ENCODE measurements at regions not wholly inside any gene's neighbourhood (a gene's known extent, or its start where the extent isn't known, plus 50 kb on each side); places are given as distances from the start of the nearest gene placed in this dataset.

DNA sequence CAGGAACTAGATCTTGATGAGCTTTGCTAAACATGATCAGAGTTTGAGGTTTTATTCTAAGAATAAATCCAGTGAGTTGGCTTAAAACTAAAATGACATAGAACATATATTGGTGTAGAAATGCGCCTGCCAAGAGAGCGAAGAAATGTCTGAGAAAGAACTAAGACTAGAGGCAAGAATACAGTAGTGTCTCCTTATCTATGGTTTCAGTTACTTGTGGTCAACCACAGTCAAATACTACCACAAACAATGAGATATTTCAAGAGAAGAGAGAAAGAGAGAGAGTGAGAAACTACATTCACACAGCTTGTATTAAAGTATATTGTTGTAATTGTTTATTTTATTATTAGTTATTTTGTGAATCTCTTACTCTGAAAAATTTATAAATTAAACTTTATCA is 254.4 kb upstream of the CDH10 start:
- Mint-ChIP-seq H3K4me1 (ENCODE audit: low read depth) (no peaks in the 10 kb centered on the region), H3K27ac (no peak overlapping the region), H3K27me3 (no peaks in the 10 kb centered on the region), H3K4me3 (no peak overlapping the region), H3K36me3 (ENCODE audit: low read depth) (no peaks in the 10 kb centered on the region), H3K9me3 (peaks cover 9% of the 10 kb centered on the region)
- no peak for DNase-seq
- Histone ChIP-seq H3K27ac (ENCODE audit: low read depth in 1 of 2, low read length in 2 of 2) (no peak overlapping the region), H3K36me3 (ENCODE audit: insufficient read depth, low read length) (no peaks in the 10 kb centered on the region), H3K4me1 (ENCODE audit: insufficient read depth, low read length) (no peaks in the 10 kb centered on the region), H3K4me3 (ENCODE audit: low read length) (no peak overlapping the region), H3K9me3 (ENCODE audit: control insufficient read depth in 1 of 2, insufficient read depth in 1 of 2, low read length in 2 of 2) (no peaks in the 10 kb centered on the region), H3K27me3 (ENCODE audit: control insufficient read depth in 1 of 2, insufficient read depth in 2 of 2, low read length in 2 of 2) (no peaks in the 10 kb centered on the region)
- TF ChIP-seq, protein P1, sequence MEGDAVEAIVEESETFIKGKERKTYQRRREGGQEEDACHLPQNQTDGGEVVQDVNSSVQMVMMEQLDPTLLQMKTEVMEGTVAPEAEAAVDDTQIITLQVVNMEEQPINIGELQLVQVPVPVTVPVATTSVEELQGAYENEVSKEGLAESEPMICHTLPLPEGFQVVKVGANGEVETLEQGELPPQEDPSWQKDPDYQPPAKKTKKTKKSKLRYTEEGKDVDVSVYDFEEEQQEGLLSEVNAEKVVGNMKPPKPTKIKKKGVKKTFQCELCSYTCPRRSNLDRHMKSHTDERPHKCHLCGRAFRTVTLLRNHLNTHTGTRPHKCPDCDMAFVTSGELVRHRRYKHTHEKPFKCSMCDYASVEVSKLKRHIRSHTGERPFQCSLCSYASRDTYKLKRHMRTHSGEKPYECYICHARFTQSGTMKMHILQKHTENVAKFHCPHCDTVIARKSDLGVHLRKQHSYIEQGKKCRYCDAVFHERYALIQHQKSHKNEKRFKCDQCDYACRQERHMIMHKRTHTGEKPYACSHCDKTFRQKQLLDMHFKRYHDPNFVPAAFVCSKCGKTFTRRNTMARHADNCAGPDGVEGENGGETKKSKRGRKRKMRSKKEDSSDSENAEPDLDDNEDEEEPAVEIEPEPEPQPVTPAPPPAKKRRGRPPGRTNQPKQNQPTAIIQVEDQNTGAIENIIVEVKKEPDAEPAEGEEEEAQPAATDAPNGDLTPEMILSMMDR (IDR thresholded peaks at IDR 0.05): no peak
- intact Hi-C loops (cut with DNase I, micrococcal nuclease): no loop called here
- POLR2A ChIA-PET: no interaction called here
- ATAC-seq (ENCODE audit: poor library complexity): no peak
- CTCF ChIA-PET: no interaction called here

DNA sequence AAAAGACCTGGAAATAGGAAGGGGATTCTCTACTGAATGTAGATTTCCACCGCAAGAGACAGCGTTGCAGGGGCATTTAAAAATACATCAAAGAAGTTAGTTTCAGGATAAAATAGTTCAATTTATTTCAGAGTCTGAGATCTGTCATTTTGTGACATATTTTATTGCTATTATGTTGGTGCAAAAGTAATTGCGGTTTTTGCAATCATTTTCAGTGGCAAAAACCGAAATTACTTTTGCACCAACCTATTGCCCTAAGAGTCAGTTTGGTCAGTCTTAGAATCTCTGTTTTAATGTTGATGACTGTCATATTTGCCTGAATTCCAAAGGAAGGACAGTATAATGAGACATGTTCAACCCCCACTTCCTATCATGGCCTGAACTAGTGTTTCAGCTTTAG is 219.5 kb upstream of the CDH10 start:
- intact Hi-C loops (cut with DNase I, micrococcal nuclease): no loop called here
- Mint-ChIP-seq H3K27me3 (no peaks in the 10 kb centered on the region), H3K9me3 (peaks cover 10% of the 10 kb centered on the region), H3K4me1 (ENCODE audit: low read depth) (no peaks in the 10 kb centered on the region), H3K27ac (no peak overlapping the region), H3K36me3 (ENCODE audit: low read depth) (no peaks in the 10 kb centered on the region), H3K4me3 (no peak overlapping the region)
- POLR2A ChIA-PET: no interaction called here
- H3K27ac ChIP-seq (ENCODE audit: low read depth in 1 of 2, low read length in 2 of 2): no peak overlapping the region
- H3K27me3 ChIP-seq (ENCODE audit: control insufficient read depth in 1 of 2, insufficient read depth in 2 of 2, low read length in 2 of 2): no peaks in the 10 kb centered on the region
- CTCF ChIA-PET: no interaction called here
- TF ChIP-seq, protein P1 (IDR thresholded peaks at IDR 0.05): no peak
- no peaks in the 10 kb centered on the region for H3K4me1 ChIP-seq (ENCODE audit: insufficient read depth, low read length)
- DNase-seq (no peak), ATAC-seq (ENCODE audit: poor library complexity) (no peak)
- H3K9me3 ChIP-seq (ENCODE audit: control insufficient read depth in 1 of 2, insufficient read depth in 1 of 2, low read length in 2 of 2): peaks cover 3 to 6% of the 10 kb centered on the region in 2 experiments
- no peak overlapping the region for H3K4me3 ChIP-seq (ENCODE audit: low read length)
- H3K36me3 ChIP-seq (ENCODE audit: insufficient read depth, low read length): no peaks in the 10 kb centered on the region

DNA sequence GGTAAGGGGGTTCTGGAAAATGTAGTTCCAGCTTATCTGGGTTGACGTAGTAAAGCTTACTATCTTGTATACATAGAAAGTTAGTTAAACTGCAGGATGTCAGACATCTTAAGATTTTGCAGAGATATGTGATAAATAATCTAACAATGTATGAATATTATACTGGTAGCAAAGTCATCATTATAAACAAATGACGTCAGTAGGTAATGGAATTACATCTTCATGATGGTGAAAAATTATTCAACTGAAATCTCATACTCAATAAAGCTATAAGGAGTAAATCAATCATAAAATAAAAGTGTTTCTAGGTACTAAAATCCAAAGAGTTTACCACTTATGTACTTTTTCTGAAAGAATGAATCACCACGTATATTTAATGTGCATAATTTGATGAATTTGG is 217.3 kb upstream of the CDH10 start:
- Histone ChIP-seq H3K36me3 (ENCODE audit: insufficient read depth, low read length) (no peaks in the 10 kb centered on the region), H3K4me3 (ENCODE audit: low read length) (no peak overlapping the region), H3K9me3 (ENCODE audit: control insufficient read depth in 1 of 2, insufficient read depth in 1 of 2, low read length in 2 of 2) (peaks cover 3 to 6% of the 10 kb centered on the region in 2 experiments), H3K4me1 (ENCODE audit: insufficient read depth, low read length) (no peaks in the 10 kb centered on the region), H3K27ac (ENCODE audit: low read depth in 1 of 2, low read length in 2 of 2) (no peak overlapping the region), H3K27me3 (ENCODE audit: control insufficient read depth in 1 of 2, insufficient read depth in 2 of 2, low read length in 2 of 2) (no peaks in the 10 kb centered on the region)
- Mint-ChIP-seq H3K4me3 (no peak overlapping the region), H3K4me1 (ENCODE audit: low read depth) (no peaks in the 10 kb centered on the region), H3K27me3 (no peaks in the 10 kb centered on the region), H3K36me3 (ENCODE audit: low read depth) (no peaks in the 10 kb centered on the region), H3K27ac (no peak overlapping the region), H3K9me3 (peaks cover 10% of the 10 kb centered on the region)
- DNase-seq (no peak), ATAC-seq (ENCODE audit: poor library complexity) (no peak)
- intact Hi-C loops (cut with DNase I, micrococcal nuclease): no loop called here
- ChIA-PET CTCF (no interaction called here), POLR2A (no interaction called here)
- TF ChIP-seq, protein P1 (IDR thresholded peaks at IDR 0.05): no peak

Measured in CD4-positive, alpha-beta T cell (primary cell).